CD4-positive, alpha-beta T cell treated with Interleukin-21 for 1 hour (primary cell): ENCODE measurements at regions not wholly inside any gene's neighbourhood (a gene's known extent, or its start where the extent isn't known, plus 50 kb on each side); places are given as distances from the start of the nearest gene placed in this dataset.

Experiments used
- DNase-seq: peaks from one replicate; pipeline ENCODE4 v3.0.0-alpha.2; 2020

GRCh38 chr14:22333422-22334274 lies 255.4 kb downstream of the DAD1 start:
- no peak for DNase-seq

GRCh38 chr14:22332686-22333421 lies 256.2 kb downstream of the DAD1 start:
- DNase-seq, result no peak

- no peak for DNase-seq
Observed at GRCh38 chr14:22329371-22329770, 259.7 kb downstream of the DAD1 start.

GRCh38 chr14:22325676-22326400 lies 263.2 kb downstream of the DAD1 start:
- DNase-seq, result no peak

- no peak for DNase-seq
Observed at GRCh38 chr14:22320362-22320750, 268.7 kb downstream of the DAD1 start.

GRCh38 chr14:22319526-22320361 lies 269.3 kb downstream of the DAD1 start:
- peak; percentile 44 for DNase-seq

GRCh38 chr14:22318951-22319350 lies 270.1 kb downstream of the DAD1 start:
- no peak for DNase-seq

- no peak for DNase-seq
Observed at GRCh38 chr14:22316473-22316872, 272.6 kb downstream of the DAD1 start.

- no peak for DNase-seq
Observed at GRCh38 chr14:22315336-22315735, 273.7 kb downstream of the DAD1 start.

GRCh38 chr14:22314183-22314820 lies 274.7 kb downstream of the DAD1 start:
- peak; percentile 44 for DNase-seq

GRCh38 chr14:22313172-22313801 lies 275.7 kb downstream of the DAD1 start:
- no peak for DNase-seq

- DNase-seq, result no peak
Observed at GRCh38 chr14:22311636-22312035, 277.4 kb downstream of the DAD1 start.

GRCh38 chr14:22305607-22306006 lies 283.4 kb downstream of the DAD1 start:
- DNase-seq, result peak; percentile 25

GRCh38 chr14:22304326-22304725 lies 284.7 kb downstream of the DAD1 start:
- DNase-seq, result no peak

- DNase-seq, result peak; percentile 4
Observed at GRCh38 chr14:22303589-22304195, 285.3 kb downstream of the DAD1 start.

- DNase-seq, result no peak
Observed at GRCh38 chr14:22300646-22301045, 288.4 kb downstream of the DAD1 start.

- DNase-seq, result no peak
Observed at GRCh38 chr14:22297376-22297775, 291.6 kb downstream of the DAD1 start.

- no peak for DNase-seq
Observed at GRCh38 chr14:22296722-22297121, 292.3 kb downstream of the DAD1 start.

GRCh38 chr14:22296088-22296487 lies 292.9 kb downstream of the DAD1 start:
- DNase-seq, result no peak

- DNase-seq, result no peak
Observed at GRCh38 chr14:22291406-22291805, 297.6 kb downstream of the DAD1 start.

GRCh38 chr14:22289570-22289969 lies 299.5 kb downstream of the DAD1 start:
- no peak for DNase-seq
